CD4-positive, alpha-beta T cell treated with Interleukin-21 for 1 hour (primary cell): ENCODE measurements at regions not wholly inside any gene's neighbourhood (a gene's known extent, or its start where the extent isn't known, plus 50 kb on each side); places are given as distances from the start of the nearest gene placed in this dataset.
A peak's percentile ranks its signal among the peaks of the same experiment; 100 is the strongest.
"Not testable (repeated sequence)": the region's sequence is repeated elsewhere in the genome, so short reads cannot be mapped to it uniquely, and the experiment has no call there.

Experiments
- DNase-seq: peaks from one replicate; pipeline ENCODE4 v3.0.0-alpha.2; 2020

GRCh38 chr4:81698538-81699296 lies 227.0 kb upstream of the RASGEF1B start:
- no peak for DNase-seq

- DNase-seq = no peak
Measured at GRCh38 chr4:81694176-81694913, 222.6 kb upstream of the RASGEF1B start.

- DNase-seq = no peak
Measured at GRCh38 chr4:81690871-81691270, 219.2 kb upstream of the RASGEF1B start.

- peak; percentile 11 for DNase-seq
Measured at GRCh38 chr4:81688085-81688484, 216.4 kb upstream of the RASGEF1B start.

GRCh38 chr4:81687471-81687870 lies 215.8 kb upstream of the RASGEF1B start:
- DNase-seq = no peak

- no peak for DNase-seq
Measured at GRCh38 chr4:81685104-81685503, 213.4 kb upstream of the RASGEF1B start.

- no peak for DNase-seq
Measured at GRCh38 chr4:81684352-81684751, 212.6 kb upstream of the RASGEF1B start.

GRCh38 chr4:81682492-81682891 lies 210.8 kb upstream of the RASGEF1B start:
- no peak for DNase-seq

- no peak for DNase-seq
Measured at GRCh38 chr4:81679315-81679714, 207.6 kb upstream of the RASGEF1B start.

GRCh38 chr4:81678801-81679200 lies 207.1 kb upstream of the RASGEF1B start:
- no peak for DNase-seq

GRCh38 chr4:81676537-81676936 lies 204.8 kb upstream of the RASGEF1B start:
- no peak for DNase-seq

- no peak for DNase-seq
Measured at GRCh38 chr4:81675791-81676393, 204.2 kb upstream of the RASGEF1B start.

- DNase-seq = no peak
Measured at GRCh38 chr4:81673961-81674360, 202.3 kb upstream of the RASGEF1B start.

- DNase-seq = not testable (repeated sequence)
Measured at GRCh38 chr4:81668328-81668727, 196.6 kb upstream of the RASGEF1B start.

GRCh38 chr4:81667539-81667938 lies 195.8 kb upstream of the RASGEF1B start:
- DNase-seq = no peak

- no peak for DNase-seq
Measured at GRCh38 chr4:81666491-81666890, 194.8 kb upstream of the RASGEF1B start.

GRCh38 chr4:81665649-81666048 lies 193.9 kb upstream of the RASGEF1B start:
- DNase-seq = no peak

- DNase-seq = no peak
Measured at GRCh38 chr4:81665045-81665444, 193.3 kb upstream of the RASGEF1B start.

- DNase-seq = no peak
Measured at GRCh38 chr4:81664079-81664478, 192.4 kb upstream of the RASGEF1B start.

- DNase-seq = no peak
Measured at GRCh38 chr4:81663368-81663767, 191.7 kb upstream of the RASGEF1B start.

- no peak for DNase-seq
Measured at GRCh38 chr4:81659051-81659450, 187.3 kb upstream of the RASGEF1B start.

GRCh38 chr4:81652069-81652478 lies 180.4 kb upstream of the RASGEF1B start:
- no peak for DNase-seq

- DNase-seq = no peak
Measured at GRCh38 chr4:81651243-81651899, 179.7 kb upstream of the RASGEF1B start.
